Rectal smooth muscle tissue (tissue), 1 donor: ENCODE measurements at regions not wholly inside any gene's neighbourhood (a gene's known extent, or its start where the extent isn't known, plus 50 kb on each side); places are given as distances from the start of the nearest gene placed in this dataset.

Experiments used
- H3K27ac ChIP-seq: one replicate; pipeline ENCODE4 v1.7.0; 2013; ENCODE audit warnings: low read depth, low read length, inconsistent platforms
- H3K27me3 ChIP-seq: one replicate; pipeline ENCODE4 v1.7.0; 2013; ENCODE audit warnings: low read length; ENCODE audit not compliant: control insufficient read depth, insufficient read depth
- H3K36me3 ChIP-seq: one replicate; pipeline ENCODE4 v1.7.0; 2013; ENCODE audit warnings: low read length; ENCODE audit not compliant: control insufficient read depth, insufficient read depth
- H3K4me1 ChIP-seq: one replicate; pipeline ENCODE4 v1.7.0; 2013; ENCODE audit warnings: low read length; ENCODE audit not compliant: control insufficient read depth, insufficient read depth
- H3K4me3 ChIP-seq: one replicate; pipeline ENCODE4 v1.7.0; 2013; ENCODE audit warnings: low read length
- H3K9ac ChIP-seq: one replicate; pipeline ENCODE4 v1.7.0; 2013; ENCODE audit warnings: low read length

DNA sequence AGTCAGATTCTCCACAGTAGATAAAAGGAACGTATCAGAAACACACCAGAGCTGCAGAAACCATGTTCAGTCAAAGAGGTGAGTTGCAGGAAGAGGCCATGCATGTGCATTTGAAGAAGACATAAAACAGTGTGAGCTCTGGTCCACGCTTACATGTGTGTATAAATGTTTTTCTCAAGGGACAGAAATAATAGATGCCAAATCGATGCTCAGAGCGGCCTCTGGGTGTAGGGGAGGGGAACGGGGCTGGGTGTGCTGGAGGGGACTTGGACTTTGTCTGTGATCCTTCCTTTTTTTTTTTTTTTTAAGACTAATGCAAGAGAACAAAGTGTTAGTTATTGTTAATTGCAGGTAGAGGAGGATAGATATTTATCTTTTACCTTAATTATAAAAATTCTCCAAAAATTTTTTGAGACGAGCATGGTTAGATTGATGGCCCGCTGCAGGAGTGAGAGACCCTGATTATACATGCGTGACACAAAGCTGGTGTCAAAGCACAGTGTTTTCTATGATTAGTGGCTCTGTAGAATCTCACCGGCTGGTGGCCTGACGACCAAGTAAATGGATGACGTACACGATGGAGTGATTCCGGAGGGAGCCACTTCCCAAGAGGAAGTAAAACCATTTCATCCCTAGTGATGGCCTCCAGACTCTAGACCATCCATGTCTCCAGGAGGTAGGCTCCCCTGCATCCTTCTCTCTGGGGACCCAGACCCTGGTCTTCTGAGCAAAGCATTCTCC is 240.2 kb downstream of the ENGASE start:
- Histone ChIP-seq H3K36me3 (no peaks in the 10 kb centered on the region), H3K4me3 (no peak overlapping the region), H3K27ac (no peak overlapping the region), H3K9ac (no peak overlapping the region), H3K4me1 (no peaks in the 10 kb centered on the region), H3K27me3 (peaks cover 3% of the 10 kb centered on the region)

DNA sequence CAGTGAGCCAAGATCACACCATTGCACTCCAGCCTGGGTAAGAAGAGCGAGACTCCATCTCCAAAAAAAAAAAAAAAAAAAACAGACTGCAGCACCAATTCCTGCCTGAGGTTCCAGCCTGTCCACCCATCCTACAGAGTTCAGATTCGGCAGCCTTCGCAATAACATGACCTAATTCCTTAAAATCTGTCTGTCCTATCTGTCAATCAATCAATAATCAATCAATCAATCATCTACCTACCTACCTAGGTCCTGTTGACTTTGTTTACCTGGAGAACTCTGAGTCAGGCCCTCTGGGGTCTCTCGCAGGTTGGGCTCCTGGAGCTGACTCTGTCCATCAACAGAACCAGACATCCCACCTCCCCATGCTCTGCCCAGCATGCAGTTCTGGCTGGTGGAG is 236.7 kb downstream of the ENGASE start:
- no peak overlapping the region for H3K4me3 ChIP-seq
- H3K27ac ChIP-seq, result no peak overlapping the region
- peaks cover 2% of the 10 kb centered on the region for H3K27me3 ChIP-seq
- no peak overlapping the region for H3K9ac ChIP-seq
- no peaks in the 10 kb centered on the region for H3K4me1 ChIP-seq
- no peaks in the 10 kb centered on the region for H3K36me3 ChIP-seq

DNA sequence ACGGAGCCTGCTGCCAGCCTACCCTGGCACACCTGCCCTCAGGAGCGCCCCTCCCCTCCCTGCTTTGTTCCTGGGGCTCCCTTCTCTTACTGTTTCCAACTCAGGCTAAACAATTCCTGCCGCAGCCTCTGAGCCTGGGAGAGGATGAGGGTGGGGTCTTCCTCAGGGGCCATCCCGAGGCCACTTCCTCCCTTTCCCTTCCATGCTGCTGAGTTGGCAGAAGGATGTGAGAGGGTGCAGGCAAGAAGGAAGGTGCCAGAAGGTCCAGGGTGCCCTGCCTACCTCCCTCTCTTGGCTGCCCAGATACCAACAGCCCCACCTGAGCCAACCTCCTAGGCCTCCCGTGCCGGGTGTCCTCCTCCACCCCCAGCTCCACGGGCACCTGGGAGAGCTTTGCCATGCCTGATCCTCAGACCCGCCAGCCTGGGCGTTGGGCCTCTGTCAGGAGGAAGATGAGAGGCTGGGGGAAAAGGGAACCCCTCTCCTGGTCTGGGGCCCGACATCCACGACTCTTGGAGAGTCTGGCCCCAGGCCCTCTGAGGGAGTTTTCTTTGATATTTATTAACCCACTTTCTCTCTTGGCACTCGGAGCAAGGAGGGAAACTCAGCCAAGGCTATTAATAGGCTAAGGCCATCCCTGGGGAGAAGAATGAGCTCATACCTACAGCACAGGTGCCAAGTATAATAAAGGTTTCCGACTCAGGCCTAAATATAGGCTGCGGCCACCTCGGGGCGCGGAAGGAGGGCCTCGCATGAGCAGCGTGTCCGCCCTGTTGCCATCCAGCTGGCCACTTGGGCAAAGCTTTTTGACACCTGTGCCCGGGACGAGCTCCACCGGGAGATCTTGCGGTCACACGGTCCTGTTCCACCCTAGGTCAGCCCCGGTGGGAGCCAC is 232.0 kb downstream of the ENGASE start:
- Histone ChIP-seq H3K27me3 (no peaks in the 10 kb centered on the region), H3K9ac (no peak overlapping the region), H3K36me3 (no peaks in the 10 kb centered on the region), H3K4me1 (no peaks in the 10 kb centered on the region), H3K27ac (no peak overlapping the region), H3K4me3 (no peak overlapping the region)

DNA sequence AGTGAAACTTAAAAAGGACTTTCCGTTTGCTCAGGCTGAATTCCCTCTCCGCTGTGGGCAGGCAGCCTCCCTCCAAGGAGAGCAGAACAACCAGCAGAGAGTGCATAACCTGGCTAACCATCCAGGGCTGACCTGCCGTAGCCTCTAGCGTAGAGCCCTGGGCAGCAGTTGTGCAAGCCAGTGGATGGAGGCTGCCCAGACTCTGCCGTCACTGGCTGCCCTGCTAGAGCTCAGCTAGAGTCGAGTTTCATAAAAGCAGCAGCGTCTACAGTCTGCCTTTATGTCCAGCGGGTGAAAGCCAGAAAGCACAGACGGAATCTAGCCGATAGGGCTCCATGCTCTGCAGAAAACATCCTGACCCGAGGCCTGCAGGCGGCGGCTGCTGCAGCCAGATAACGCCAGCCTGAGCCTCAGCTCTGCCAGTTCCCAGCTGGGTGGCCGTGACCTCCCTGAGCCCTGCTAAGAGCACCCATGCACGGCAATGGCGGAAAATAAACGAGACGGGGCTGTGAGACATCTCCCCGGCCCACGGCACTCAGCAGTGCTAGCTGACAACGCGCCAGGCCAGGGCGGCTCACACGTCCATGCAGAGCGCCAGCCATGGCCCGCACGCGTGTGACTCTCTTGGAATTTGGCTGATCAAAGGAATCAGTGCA is 231.3 kb downstream of the ENGASE start:
- Histone ChIP-seq H3K27ac (no peak overlapping the region), H3K27me3 (no peaks in the 10 kb centered on the region), H3K4me3 (no peak overlapping the region)

DNA sequence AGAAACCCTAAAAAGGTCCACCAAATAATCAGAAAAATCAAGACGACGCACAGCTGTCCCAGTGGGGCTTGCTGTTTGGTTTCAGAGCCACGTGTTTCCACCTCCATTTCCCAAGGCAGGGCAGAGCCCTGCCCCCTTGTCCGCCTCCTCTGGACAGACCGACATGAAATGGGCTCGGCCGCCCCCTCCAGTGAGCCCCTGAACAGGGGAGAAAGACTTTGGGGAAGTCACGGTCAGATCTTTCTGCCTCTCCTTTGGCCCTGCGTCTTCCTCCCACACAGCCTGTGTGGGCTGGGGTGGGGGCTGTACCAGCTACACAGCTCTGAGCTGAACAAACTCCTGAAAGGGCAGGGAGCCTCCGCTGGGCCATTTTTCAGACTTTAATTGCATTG is 230.7 kb downstream of the ENGASE start:
- Histone ChIP-seq H3K9ac (no peak overlapping the region), H3K4me1 (no peaks in the 10 kb centered on the region), H3K27ac (no peak overlapping the region), H3K4me3 (no peak overlapping the region), H3K36me3 (no peaks in the 10 kb centered on the region), H3K27me3 (no peaks in the 10 kb centered on the region)

More for the DNA sequence above, 231.3 kb downstream of the ENGASE start:
- Histone ChIP-seq H3K4me1 (no peaks in the 10 kb centered on the region), H3K36me3 (no peaks in the 10 kb centered on the region), H3K9ac (no peak overlapping the region)

DNA sequence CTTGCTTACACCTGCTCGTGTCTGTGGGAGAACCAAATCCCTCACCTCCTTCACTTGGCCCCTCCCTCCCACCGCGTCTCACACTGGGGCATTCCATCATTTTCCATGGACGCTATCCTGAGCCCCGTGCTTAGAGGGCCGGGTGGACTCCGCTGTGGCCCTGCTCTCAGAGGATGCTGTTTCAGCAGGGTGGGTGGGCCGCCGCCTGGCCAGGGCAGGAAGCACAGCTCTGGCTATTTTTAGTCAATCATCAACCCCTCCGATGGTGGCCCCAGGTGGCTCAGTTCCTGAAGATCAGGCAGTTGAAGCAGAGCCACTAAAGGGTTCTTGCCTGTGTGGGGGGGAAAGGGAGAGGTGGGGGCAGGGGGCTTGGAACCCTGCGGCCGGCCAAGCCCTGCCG is 230.3 kb downstream of the ENGASE start:
- Histone ChIP-seq H3K27me3 (no peaks in the 10 kb centered on the region), H3K27ac (no peak overlapping the region), H3K4me3 (no peak overlapping the region), H3K4me1 (no peaks in the 10 kb centered on the region), H3K36me3 (no peaks in the 10 kb centered on the region), H3K9ac (no peak overlapping the region)

DNA sequence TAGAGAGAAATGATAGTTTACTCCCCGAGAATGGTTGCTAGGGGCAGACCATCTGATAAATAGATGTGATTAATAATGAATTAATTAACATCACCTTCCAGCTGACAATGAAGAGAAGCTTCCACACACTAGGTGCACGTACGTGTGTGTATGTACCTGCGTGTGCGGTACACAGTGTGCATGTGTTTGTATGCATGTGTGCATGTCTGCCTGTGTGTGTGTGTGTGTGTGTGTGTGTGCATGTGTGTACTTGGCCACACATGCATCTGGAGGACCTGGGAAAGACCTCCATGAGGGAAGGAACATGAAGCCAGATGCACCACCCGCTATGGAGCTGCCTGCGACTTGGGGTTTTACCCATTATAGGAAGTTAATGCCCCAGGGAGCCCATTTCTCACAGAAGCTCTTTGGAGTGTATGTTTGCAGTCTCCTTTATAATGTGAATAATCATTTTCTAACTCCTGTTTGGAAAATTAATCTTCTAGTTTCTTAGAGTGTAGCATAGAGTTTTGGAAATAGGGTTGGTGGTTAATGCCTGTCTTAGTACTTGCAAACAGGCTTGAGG is 229.1 kb downstream of the ENGASE start:
- Histone ChIP-seq H3K4me3 (no peak overlapping the region), H3K27ac (no peak overlapping the region), H3K9ac (no peak overlapping the region), H3K4me1 (no peaks in the 10 kb centered on the region), H3K27me3 (no peaks in the 10 kb centered on the region), H3K36me3 (no peaks in the 10 kb centered on the region)

DNA sequence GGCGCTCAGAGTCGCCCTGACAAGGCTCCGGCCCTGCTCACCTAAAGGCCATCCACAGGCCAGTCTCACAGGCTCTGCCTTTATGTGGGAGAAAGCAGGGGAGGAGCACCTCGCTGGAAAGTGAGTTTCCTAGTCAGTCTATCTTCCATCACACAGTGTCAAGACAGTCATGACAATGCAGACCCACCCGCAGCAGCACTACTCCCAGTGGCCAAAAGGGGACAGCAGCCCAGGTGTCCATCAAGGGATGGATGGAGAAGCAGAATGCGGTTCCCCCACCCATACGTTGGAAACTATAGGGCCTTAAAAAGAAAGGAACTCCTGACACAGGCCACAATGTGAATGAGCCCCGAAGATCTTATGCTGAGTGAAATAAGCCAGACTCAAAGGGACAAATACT is 226.8 kb downstream of the ENGASE start:
- H3K36me3 ChIP-seq, result no peaks in the 10 kb centered on the region
- no peak overlapping the region for H3K4me3 ChIP-seq
- no peaks in the 10 kb centered on the region for H3K27me3 ChIP-seq
- no peak overlapping the region for H3K9ac ChIP-seq
- no peaks in the 10 kb centered on the region for H3K4me1 ChIP-seq
- H3K27ac ChIP-seq, result no peak overlapping the region

DNA sequence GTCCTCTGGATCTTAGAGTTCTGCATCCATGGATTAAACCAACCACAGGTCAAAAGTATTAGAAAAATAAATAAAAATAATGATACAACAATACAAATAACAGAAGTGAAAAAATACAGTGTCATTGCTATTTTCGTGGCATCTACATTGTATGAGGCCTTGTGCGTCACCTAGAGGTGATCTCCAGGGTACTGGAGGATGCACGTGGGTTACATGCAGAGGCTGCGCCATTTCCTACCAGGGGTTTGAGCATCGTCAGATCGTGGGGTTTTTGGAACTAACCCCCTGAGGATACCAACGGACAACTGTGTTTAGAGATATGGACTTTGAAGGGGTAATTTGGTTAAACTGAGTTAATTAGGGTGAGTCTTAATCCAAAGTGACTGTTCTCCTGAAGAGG is 224.7 kb downstream of the ENGASE start:
- no peak overlapping the region for H3K9ac ChIP-seq
- H3K36me3 ChIP-seq, result no peaks in the 10 kb centered on the region
- no peaks in the 10 kb centered on the region for H3K4me1 ChIP-seq
- no peak overlapping the region for H3K27ac ChIP-seq
- no peaks in the 10 kb centered on the region for H3K27me3 ChIP-seq
- H3K4me3 ChIP-seq, result no peak overlapping the region

DNA sequence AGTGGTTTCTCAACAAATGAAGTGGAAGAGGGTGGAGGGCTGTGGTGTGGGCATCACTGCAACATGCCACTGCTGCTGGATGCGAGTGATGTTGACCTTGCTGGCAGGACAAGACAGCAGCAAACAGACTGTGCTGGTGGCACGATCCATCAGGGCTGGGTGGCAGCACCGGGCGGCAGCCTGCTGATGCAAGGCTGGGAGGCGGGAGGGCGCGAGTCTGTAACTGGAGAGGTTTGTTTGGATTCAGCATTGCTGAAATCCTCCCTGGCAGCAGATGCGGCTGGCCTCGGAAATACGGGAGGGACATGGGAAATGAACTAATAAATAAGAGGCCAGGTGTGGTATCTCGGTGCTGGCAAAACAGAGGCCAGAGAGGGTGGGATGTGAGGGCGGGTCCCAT is 224.2 kb downstream of the ENGASE start:
- H3K27ac ChIP-seq, result no peak overlapping the region
- H3K9ac ChIP-seq, result no peak overlapping the region
- H3K4me3 ChIP-seq, result no peak overlapping the region
- no peaks in the 10 kb centered on the region for H3K4me1 ChIP-seq
- H3K36me3 ChIP-seq, result no peaks in the 10 kb centered on the region
- no peaks in the 10 kb centered on the region for H3K27me3 ChIP-seq

DNA sequence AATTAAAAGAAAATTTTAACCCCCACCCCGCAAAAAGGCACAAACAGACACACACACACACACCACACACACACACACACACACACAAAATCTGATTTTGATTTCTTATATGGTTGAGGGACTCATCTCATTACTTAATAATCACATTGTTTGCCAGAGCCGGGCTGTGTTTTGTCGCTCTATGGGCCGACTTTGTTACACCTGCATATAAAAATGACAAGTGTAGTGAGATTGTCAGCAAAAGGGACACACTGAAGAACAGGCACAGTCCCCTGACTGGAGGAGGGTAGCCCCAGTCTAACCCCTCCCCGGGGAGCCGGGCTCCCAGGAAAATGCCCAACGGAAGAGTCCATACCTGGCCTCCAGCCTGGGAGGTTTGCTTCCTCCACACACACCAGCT is 221.6 kb downstream of the ENGASE start:
- H3K27me3 ChIP-seq, result no peaks in the 10 kb centered on the region
- H3K4me1 ChIP-seq, result no peaks in the 10 kb centered on the region
- no peak overlapping the region for H3K9ac ChIP-seq
- H3K4me3 ChIP-seq, result no peak overlapping the region
- no peaks in the 10 kb centered on the region for H3K36me3 ChIP-seq
- H3K27ac ChIP-seq, result no peak overlapping the region

DNA sequence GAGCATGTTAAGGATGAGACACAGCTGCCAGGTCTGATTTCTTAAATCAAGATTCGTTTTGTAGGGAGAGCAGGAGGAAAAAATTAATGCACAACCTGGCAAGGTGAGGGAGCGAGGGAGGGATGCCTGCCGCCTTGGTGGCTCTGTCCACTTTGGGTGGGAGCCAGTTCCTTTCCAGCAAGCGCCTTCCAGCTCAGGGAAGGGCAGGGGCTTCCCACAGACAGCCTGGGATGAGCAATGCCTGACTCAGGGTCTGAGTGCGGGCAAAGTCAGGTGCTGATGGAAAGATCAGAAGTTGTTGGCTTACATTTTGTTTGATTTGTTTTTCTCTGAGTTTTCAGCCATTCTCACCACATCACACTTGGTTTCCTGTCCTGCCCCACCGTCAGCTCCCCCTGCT is 220.7 kb downstream of the ENGASE start:
- H3K4me3 ChIP-seq, result no peak overlapping the region
- no peaks in the 10 kb centered on the region for H3K4me1 ChIP-seq
- no peak overlapping the region for H3K9ac ChIP-seq
- no peak overlapping the region for H3K27ac ChIP-seq
- H3K27me3 ChIP-seq, result no peaks in the 10 kb centered on the region
- no peaks in the 10 kb centered on the region for H3K36me3 ChIP-seq
